ENCODE measurements at regions not wholly inside any gene's neighbourhood (a gene's known extent, or its start where the extent isn't known, plus 50 kb on each side); places are given as distances from the start of the nearest gene placed in this dataset.
"Not testable (repeated sequence)": the region's sequence is repeated elsewhere in the genome, so short reads cannot be mapped to it uniquely, and the experiment has no call there.

DNA sequence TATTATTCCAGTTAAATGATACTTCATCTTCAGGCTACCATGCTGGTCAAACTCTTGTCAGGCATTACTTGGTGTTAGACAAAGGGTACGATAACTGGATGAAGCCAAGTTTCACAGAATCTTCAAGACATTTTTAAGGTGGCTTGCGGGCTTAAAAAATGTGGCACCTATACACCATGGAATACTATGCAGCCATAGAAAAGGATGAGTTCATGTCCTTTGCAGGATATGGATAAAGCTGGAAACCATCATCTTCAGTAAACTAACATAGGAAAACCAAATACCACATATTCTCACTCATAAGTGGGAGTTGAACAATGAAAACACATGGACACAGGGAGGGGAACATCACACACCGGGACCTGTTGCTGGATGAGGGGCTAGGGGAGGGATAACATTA is 331.2 kb upstream of the RUNX1 start:
- not testable (repeated sequence) for DNase-seq

DNA sequence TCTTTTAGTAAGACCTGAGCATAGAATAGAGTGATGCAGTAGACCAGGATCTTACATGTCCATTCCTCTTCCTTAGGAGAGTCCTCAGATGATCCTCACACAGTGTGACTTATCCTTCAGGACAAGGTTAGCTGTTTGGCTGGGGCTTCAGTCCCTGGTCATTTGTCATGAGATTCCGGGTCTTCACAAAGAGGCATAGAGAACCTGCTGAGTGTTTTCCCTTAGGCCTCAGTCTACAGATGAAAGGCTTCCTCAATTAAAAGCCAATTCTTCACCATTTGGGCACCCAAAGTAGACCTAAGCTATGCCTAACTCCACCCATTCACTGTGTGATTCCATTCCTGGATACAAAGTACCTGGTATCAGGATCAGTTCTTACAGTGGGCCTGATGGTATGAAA is 329.8 kb upstream of the RUNX1 start:
- no peak for DNase-seq

DNA sequence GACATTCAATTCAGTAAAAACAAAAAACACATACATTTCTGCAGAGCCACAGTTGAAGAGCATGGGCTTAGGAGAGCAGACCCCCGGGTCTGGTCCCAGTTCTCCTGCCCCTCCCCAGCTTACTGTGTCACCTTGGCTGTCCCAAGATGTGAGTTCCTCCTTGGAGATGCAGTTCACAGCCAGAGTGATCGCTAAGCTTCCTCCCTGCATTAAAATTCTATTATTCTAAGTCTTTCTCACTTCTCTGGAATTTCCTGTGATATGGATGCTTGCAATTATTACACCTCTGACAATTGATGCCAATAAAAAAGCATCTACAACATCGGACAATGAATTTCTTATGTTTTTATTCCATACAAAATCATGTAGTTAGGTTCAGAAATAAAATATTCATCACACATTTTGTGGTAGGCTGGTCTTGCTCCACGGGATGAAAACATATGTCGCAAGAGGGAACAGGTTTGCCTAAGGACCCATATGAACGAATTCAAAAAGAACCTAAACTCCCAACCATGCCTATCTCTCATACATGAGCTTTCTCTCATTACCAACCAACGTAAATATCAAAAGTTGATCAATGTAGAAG is 328.5 kb upstream of the RUNX1 start:
- DNase-seq, result no peak

DNA sequence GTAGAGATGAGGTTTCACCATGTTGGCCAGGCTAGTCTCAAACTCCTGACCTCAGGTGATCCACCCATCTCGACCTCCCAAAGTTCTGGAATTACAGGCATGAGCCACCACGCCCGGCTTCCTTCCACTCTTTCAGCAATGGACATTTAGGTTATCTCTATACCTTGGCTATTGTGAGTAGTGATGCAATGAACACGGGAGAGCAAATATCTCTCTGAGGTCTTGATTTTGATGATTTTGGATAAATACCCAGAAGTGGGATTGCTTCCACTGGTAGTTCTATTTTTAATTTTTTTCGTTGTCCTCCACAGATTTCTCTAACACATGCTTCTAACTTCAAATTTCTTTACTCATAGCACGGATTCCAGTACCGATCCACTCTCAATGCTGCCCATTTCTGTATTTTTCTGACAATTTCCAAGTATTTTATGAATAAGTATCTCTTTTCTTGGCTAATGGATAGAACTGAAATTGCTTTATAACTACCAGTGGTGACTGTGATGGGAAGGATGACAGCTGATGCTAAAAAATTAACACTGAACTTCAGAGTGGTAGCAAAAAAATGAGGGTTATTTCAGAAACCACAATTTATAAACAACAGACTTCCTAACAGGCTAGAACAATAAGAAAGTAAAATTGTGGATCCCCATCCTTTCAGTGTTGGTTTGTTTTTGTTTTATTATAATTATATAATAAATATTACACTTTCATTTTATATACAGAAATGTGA is 327.5 kb upstream of the RUNX1 start:
- DNase-seq, result no peak

DNA sequence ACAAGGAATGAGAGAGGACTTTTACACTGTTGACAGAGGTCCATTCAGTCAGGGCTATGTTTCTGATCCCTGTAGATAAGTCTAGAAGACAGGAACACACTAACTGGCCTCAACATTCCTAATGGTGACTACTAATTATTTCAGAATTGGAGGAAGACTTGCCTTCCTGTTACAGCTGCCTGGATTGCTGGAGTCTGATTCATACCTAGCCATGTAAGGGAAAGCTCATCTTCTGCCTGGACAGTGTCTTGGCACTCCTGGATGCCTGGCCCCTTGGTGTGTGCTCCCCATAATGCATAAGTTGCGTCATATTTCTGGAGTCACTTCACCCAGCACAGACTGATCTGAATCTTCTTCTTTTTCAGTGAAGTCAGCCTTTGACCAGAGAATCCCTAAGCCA is 326.0 kb upstream of the RUNX1 start:
- no peak for DNase-seq

DNA sequence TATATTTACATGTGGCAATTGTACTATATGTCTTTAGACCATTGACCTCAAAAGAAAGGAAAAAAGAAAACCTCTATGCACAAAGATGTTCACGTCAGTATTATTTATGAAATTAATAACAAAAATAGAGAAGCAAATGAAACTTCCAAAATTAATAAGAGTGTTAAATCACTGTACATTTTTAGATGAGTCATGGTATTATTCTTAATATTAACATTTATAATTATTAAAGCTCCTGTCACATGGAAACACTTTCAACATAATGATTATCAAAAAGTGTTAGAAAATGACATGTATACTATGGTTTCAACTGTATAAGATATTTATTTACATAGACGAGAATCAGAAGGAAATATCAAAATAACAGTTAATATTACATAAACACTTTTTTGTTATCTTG is 324.9 kb upstream of the RUNX1 start:
- no peak for DNase-seq

DNA sequence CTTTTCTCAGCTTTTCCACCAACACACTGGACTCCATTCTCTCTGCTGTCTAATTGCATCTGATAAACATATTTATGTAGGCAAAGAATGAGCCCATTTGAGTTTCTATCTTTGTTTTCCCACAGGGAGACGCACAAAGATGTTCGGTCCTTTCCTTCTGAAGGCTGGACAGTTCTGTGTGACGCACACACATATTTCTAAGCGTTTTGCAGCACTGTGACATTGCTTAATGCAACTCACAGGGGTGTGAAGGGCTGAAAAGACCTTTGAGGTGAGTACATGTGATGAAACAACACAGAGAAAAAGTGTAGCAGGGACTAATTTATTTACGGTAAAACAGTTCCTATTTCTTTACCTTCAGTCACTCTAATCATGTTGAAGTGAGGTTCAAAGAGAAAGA is 323.1 kb upstream of the RUNX1 start:
- DNase-seq, result no peak

DNA sequence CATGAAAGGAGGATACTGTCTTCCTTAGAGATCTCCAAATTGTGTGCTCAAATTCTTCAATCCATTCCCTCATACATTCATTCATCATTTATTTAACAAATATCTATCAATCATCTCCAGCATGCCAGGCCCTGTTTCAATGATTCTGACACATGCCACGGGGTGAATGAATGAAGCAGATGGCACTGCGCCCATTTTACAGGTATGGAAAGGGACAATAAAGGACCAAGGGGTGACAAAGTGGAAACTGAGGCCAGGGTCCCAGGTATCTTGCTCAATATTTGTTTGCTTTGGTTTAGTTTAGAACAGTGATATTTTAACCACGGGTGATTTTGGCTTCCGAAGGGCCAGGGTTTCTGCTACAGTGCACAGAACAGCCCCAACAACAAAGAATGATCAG is 321.6 kb upstream of the RUNX1 start:
- DNase-seq, result no peak

DNA sequence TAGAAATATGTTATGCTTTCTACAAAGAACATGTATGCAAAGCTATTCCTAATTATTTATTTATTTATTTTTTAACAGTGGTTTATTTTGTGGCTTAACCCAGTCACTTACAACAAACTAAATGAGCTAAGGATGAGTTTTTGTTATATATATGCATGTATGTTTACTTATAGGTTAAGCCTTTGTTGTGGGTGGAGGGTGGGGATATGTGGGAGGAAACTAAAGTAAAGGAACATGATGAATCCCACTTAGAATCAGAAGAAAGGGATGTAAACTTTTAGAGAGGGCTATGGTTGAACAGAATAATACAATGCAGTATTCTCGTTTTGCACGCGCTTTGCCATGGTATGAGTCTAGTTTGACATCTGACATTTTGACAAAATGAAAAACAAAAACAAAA is 321.0 kb upstream of the RUNX1 start:
- DNase-seq, result no peak

DNA sequence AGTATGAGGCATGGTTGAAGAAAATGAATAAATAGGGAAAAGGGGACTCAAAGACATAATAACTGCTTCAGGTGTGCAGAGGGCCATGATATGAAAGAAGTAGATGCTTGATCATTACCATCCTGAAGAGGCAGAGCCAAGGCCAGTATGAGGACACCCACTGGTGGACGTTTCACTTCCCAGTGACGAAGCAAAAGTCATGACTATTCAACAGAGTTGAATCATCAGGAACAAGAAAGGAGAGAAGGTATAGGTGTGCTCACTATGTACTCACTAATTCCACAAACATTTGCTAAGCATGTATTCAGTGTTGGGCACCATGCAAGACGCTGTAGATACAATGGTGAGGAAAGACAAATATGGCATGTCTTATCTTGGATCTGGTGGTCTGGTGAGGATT is 319.2 kb upstream of the RUNX1 start:
- DNase-seq, result no peak

DNA sequence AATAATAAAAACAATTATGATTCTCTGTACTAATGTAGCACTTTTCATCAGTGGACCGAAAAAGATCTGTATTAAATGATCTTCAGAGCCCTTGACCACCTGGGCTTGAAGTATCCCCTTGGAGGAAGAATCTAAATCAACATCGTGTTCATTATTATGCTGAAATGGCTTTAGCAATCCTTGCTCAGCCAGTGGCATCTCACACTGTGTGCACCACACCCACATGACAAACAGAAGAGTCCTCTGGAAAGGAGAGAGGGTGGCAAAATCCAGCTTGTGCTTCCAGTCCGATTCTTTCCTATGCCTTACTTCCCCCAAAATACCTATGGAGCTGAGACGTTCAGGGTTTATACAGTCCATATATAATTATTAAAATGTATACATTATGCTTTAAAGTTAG is 318.5 kb upstream of the RUNX1 start:
- no peak for DNase-seq

DNA sequence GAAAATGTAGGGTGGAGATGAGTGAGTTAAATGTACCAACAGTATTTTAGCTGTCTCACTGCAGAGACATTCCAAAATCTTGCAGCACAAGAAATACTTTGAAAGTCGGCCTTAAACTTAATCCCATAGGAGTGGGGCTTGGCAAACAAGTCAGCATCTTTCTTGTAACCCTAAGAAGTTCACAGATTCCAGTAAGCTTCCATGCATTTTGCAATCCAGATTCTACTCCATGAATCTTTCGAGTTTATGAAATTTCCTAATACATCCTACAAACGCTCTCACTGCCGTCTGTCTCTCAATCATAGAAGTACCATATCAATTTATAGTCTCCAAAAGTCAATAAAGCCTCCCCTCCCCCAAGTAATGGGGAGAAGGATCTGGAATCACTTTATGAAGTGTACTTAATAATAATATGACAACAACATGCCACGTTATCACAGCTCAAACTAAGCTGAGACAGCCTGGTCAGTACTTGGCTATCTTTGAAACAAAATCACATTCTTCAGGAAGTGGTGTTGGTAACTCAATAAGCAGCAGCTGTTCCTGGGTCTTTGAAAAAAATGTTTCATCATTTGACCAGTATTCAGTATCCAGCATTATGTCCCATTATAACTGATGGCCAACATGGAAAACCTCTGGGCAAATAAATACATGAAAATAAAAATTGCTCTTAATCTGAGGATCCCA is 317.4 kb upstream of the RUNX1 start:
- DNase-seq, result no peak

DNA sequence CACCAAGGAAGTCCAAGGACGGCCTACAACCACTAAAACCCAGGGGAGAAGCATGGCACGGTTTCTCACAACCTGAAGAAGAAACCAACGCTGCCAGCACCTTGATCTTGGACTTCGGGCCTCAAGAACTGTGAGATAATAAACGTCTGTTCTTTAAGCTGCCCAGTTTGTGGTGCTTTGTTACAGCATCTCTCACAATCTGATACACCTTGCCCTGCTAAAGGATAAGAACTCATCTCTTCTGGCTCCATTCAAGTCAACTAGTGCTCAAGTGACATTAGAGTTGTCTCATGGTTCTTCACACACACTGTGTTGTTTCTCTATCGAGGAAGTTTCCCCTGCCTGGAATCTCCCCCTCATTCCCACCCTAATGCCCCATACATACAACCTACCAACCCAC is 314.4 kb upstream of the RUNX1 start:
- no peak for DNase-seq

DNA sequence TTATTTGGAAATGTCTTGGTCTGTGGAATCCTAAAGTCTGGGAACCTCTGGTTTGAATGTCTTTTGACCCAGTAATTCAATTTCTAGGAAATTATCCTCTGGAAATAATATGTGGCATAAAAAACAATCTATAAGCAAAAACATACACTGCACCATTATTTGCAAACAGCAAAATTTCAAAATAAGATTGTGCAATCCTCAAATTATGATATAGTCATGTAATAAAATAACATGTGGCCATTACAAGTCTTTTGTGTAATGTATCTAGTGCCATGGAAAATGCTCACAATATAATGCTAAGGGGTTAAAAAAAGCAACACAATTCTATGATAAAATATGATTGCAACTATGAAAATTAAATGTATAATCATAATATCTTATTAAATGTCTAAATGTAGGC is 312.9 kb upstream of the RUNX1 start:
- no peak for DNase-seq

DNA sequence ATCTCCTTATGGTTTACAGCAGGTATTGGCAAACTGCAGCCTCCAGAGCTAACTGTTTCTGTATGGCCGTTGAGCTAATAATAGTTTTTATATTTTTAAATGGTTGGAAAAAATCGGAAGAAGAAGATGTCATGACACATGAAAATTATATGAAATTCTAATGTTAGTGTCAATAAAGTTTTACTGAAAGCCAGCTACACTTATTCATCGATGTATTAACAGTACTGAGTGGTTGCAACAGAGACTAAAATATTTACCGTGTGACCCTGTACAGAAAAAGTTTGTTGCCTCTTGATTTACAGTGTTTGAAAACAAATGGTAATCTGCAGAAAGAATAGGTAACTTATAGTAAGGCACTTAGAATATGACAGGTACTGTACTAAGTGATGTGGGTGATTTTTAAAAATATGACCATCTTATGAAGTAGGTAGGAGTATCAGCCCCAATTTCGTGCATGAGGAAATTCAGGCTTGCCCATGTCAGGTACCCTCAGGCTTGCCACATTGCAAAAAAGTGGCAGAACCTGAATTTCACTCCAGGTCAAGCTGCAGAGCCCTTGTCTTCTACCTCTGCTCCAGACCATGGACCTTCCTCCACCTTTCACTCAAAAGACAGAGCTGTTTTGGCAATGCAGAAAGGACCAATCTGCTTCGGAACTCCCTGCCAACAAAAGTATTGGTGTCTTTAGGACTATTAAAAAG is 311.9 kb upstream of the RUNX1 start:
- DNase-seq, result no peak

DNA sequence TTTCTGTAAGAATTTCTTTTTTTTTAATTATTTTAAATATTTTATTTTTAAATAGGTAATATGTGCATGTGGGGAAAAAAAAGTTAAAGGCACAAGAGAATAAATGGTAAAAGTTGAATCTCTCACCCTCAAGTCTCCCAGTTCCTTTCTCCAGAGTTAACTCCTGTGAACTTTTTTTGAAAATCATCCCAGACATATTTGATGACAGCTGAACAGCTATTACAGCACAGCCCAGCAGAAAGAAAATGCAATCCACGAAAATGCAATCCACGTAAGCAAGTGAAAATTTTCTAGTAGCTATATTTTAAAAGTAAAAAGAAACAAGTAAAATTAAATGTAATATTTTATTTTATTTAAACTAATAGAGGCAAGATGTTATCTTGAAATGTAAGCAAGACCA is 310.0 kb upstream of the RUNX1 start:
- no peak for DNase-seq

DNA sequence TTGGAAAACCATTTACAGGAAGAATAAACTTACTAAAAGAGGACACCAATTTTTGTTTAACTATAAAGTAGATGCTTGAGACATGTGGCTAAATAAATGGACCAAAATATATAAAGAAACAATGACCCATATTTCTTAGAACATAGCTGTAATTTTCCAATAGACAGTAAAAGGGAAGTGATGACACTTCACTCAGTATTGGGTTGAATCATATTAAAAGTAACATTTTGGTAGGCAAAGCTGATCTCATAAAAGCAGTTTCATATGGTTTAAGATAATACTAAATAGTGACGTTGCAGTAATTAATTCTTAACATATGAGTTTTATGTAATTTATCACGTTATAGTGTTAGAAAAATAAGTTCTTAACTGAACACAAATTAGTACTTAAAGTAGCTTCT is 308.9 kb upstream of the RUNX1 start:
- DNase-seq, result no peak

DNA sequence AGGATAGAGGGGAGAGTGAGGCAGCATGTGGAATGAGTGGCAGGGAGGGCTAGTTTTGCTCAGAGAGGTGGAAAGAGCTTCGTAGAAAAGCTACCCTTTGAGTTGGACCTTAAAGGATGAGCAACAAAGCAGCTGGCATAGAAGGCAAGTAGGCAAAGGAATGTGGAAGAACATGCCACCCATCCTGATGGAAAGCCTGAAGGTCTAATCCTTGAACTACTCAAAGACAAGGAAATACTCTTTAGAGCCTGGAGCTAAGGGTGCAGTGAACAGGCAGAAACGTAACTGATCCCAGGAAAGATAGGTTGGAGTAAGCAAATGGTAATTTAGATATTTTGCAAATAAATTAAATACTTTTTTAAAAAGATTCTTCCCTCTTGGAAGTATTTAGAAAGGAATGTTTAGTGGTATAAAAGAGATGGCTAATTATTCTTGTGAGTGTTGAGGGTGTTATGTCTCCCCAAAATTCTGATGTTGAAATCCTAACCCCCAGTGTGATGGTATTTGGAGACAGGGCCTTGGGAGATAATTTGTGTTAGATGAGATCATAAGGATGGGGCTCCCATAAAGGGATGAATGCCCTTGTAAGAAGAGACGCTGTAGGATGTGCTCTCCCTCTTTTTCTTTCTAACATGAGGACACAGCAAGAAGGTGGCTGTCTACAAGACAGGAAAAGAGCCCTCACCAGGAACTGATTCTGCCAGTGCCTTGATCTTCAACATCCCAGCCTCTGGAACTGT is 308.1 kb upstream of the RUNX1 start:
- no peak for DNase-seq

DNA sequence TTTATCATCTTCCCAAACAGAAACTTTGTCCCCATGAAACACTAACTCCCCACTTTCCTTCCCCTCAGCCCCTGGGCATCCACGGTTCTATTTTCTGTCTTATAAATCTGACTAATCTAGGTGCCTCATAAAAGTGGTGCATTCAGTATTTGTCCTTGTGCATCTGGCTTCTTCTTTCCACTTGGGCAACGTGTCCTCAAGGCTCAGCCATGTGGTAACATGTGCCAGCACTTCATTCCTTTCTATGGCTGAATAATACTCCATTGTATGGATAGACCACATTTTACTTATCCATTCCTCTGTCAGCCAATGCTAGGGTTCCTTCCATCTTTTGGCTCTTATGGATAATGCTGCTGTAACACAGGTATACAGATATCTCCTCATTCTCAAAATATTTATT is 305.0 kb upstream of the RUNX1 start:
- no peak for DNase-seq

DNA sequence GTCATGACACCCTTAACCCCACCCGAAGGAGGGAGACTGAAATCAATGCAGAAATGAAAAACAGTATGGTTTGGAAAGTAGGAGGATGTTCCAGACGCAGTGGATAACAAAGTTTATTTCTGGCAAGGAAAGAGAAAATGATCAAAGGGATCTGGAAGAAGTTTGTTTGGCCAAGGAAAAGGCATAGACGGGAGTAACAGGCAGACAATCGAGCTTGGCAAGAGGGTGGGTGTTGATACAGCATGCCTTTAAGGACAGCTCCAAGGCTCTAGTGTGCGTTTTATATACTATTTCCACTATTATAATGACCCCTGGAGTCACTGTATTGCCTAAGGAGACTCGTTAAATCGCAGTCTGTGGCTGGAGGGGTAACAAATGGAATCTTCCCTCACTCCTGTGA is 303.7 kb upstream of the RUNX1 start:
- no peak for DNase-seq

DNA sequence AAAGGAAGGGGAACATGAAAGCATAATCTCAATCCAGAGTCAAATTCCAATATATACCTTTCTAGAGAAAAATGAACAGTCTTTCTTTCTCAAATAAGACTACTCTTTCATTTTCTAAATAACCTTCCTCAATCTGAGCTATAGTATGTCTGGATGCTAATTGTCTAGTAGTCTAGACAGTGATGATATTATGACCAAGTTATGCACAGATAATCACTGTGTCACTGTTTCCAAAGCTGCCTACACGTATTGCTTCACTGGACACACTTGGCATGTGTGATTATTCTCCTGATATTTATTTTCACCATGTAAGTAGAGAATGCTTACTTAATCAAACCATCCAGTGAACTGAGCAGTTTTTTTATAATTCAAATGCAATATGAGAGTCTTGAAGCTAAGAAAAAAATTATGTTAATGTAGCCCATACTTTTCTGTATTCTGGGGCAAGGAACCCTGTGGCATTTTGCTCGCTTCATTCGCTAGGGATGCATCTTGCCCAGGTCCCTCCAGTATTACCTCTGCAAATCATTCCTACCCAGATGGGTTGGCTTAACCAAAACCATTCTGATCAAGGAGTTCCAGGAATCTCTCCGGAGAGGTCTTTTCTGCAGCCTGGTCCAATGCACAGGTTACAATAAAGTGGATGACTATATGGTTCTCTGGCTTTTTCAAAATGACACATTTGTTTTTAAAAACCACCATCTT is 303.1 kb upstream of the RUNX1 start:
- no peak for DNase-seq

DNA sequence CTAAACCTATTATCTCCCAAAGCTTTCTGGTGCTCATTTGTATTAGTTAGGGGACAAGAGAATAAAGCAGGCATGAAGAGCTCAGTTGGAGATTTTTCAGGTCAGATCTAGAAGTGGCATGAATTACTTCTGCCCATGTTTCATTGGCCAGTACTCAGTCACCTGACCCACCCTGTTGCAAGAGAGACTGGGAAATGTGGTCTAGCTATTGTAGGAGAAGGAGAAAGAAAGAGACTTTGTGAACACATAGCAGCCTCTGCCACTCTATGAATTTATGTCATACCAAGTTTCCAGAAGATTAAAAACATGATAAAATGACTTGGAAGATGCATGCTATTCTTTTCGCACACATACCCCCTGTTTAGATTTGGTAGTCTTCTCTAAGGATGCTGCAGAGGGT is 302.3 kb upstream of the RUNX1 start:
- no peak for DNase-seq

DNA sequence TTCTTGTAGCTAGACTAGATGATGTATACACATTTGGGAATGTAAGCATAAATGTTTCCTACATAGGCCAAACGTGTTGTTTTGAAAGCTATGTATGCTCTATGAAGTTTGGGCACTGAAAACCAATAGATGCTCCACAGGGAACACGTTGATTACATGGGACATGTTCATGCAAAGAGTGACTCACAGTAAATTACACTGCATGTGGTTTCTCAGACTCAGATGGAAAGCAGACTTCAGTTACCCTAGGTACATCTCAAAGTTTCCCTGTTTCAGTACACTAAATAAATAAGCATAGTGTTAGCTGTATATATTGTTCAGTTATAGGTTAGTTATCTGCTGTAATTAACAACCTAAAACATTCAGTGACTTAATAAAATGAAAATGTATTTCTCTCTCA is 301.9 kb upstream of the RUNX1 start:
- DNase-seq, result no peak

Data from NCI-H1436 (cell line).